Upper lobe of right lung (tissue), 1 donor: ENCODE measurements at regions not wholly inside any gene's neighbourhood (a gene's known extent, or its start where the extent isn't known, plus 50 kb on each side); places are given as distances from the start of the nearest gene placed in this dataset.
"Not testable (repeated sequence)": the region's sequence is repeated elsewhere in the genome, so short reads cannot be mapped to it uniquely, and the experiment has no call there.

Source experiments
- ATAC-seq: fragments of 200-7000 bp; cut with Tn5 transposase; one replicate; pipeline ENCODE4 v1.9.1; 2020; ENCODE audit warnings: mild to moderate bottlenecking, moderate library complexity
- DNase-seq: peaks from one replicate; pipeline ENCODE4 v3.0.0-alpha.2; 2020
- H3K27ac ChIP-seq: fragments of 200-600 bp; one replicate; pipeline ENCODE4 v1.8.0; 2022
- H3K27me3 ChIP-seq: fragments of 200-600 bp; one replicate; pipeline ENCODE4 v1.8.0; 2022; ENCODE audit warnings: mild to moderate bottlenecking
- H3K36me3 ChIP-seq: fragments of 200-600 bp; one replicate; pipeline ENCODE4 v1.8.0; 2022
- H3K4me1 ChIP-seq: fragments of 200-600 bp; one replicate; pipeline ENCODE4 v1.8.0; 2022
- H3K4me3 ChIP-seq: fragments of 200-600 bp; one replicate; pipeline ENCODE4 v1.8.0; 2022; ENCODE audit warnings: mild to moderate bottlenecking
- H3K9me3 ChIP-seq: fragments of 200-600 bp; one replicate; pipeline ENCODE4 v1.8.0; 2022
- CTCF ChIP-seq: fragments of 200-600 bp; IDR thresholded peaks from one replicate; pipeline ENCODE4 v1.8.0; 2022; ENCODE audit warnings: antibody characterized with exemption
- intact Hi-C: fragments of 100-400 bp; cut with DNase I; formaldehyde crosslinking; loops from one replicate; pipeline ENCODE4 v1.11.0; 2022
- donor health status: DM: no; HTN: yes; CAD: no; lungs with severe emphysema.

- no peak overlapping the region for H3K4me3 ChIP-seq
- H3K27ac ChIP-seq: no peak overlapping the region
- intact Hi-C loops: no loop called here
- H3K27me3 ChIP-seq: no peaks in the 10 kb centered on the region
- ATAC-seq: no peak
- no peaks in the 10 kb centered on the region for H3K4me1 ChIP-seq
- TF ChIP-seq CTCF: no peak
- no peaks in the 10 kb centered on the region for H3K9me3 ChIP-seq
- DNase-seq: no peak
- H3K36me3 ChIP-seq: no peaks in the 10 kb centered on the region
Measured at GRCh38 chr1:157348538-157349480, 203.5 kb downstream of the FCRL5 start.

- Histone ChIP-seq H3K4me1 (no peaks in the 10 kb centered on the region), H3K27ac (no peak overlapping the region), H3K36me3 (no peaks in the 10 kb centered on the region), H3K9me3 (no peaks in the 10 kb centered on the region), H3K27me3 (no peaks in the 10 kb centered on the region), H3K4me3 (no peak overlapping the region)
- DNase-seq (no peak), ATAC-seq (no peak)
- intact Hi-C loops: no loop called here
- no peak for TF ChIP-seq CTCF
Measured at GRCh38 chr1:157347506-157347905, 204.8 kb downstream of the FCRL5 start.

GRCh38 chr1:157337785-157338184, 199.6 kb upstream of the ETV3 start:
- intact Hi-C loops, ATAC-seq: not testable (repeated sequence)

GRCh38 chr1:157335056-157335455, 196.9 kb upstream of the ETV3 start:
- no peaks in the 10 kb centered on the region for H3K27me3 ChIP-seq
- TF ChIP-seq CTCF: no peak
- peaks cover 3% of the 10 kb centered on the region for H3K9me3 ChIP-seq
- no peaks in the 10 kb centered on the region for H3K4me1 ChIP-seq
- no peak overlapping the region for H3K4me3 ChIP-seq
- intact Hi-C loops: no loop called here
- no peak for DNase-seq
- no peaks in the 10 kb centered on the region for H3K36me3 ChIP-seq
- peak; percentile 25 for ATAC-seq
- no peak overlapping the region for H3K27ac ChIP-seq

More at GRCh38 chr1:157337785-157338184, 199.6 kb upstream of the ETV3 start:
- not testable (repeated sequence) for H3K36me3 ChIP-seq, H3K9me3 ChIP-seq, H3K4me1 ChIP-seq, DNase-seq, H3K4me3 ChIP-seq, H3K27ac ChIP-seq, H3K27me3 ChIP-seq

- no peaks in the 10 kb centered on the region for H3K36me3 ChIP-seq
- peaks cover 3% of the 10 kb centered on the region for H3K9me3 ChIP-seq
- no peaks in the 10 kb centered on the region for H3K27me3 ChIP-seq
- ATAC-seq (no peak), DNase-seq (no peak)
- H3K4me1 ChIP-seq: no peaks in the 10 kb centered on the region
- no peak overlapping the region for H3K27ac ChIP-seq
- H3K4me3 ChIP-seq: no peak overlapping the region
- intact Hi-C loops: no loop called here
- TF ChIP-seq CTCF: no peak
Measured at GRCh38 chr1:157334041-157334440, 195.8 kb upstream of the ETV3 start.

GRCh38 chr1:157330177-157330576, 192.0 kb upstream of the ETV3 start:
- ATAC-seq: not testable (repeated sequence)

GRCh38 chr1:157328120-157328519, 189.9 kb upstream of the ETV3 start:
- H3K36me3 ChIP-seq, ATAC-seq, H3K9me3 ChIP-seq, H3K27me3 ChIP-seq, DNase-seq, intact Hi-C loops, H3K4me1 ChIP-seq, H3K4me3 ChIP-seq, H3K27ac ChIP-seq: not testable (repeated sequence)

More at GRCh38 chr1:157330177-157330576, 192.0 kb upstream of the ETV3 start:
- H3K4me1 ChIP-seq, DNase-seq, H3K9me3 ChIP-seq, intact Hi-C loops, H3K4me3 ChIP-seq, H3K36me3 ChIP-seq, H3K27ac ChIP-seq, H3K27me3 ChIP-seq: not testable (repeated sequence)
